ENCODE measurements at regions not wholly inside any gene's neighbourhood (a gene's known extent, or its start where the extent isn't known, plus 50 kb on each side); places are given as distances from the start of the nearest gene placed in this dataset.

- no peak overlapping the region for H3K4me3 Mint-ChIP-seq
- H3K27ac Mint-ChIP-seq: no peak overlapping the region
- no peaks in the 10 kb centered on the region for H3K27me3 Mint-ChIP-seq (ENCODE audit: low read depth)
- H3K9me3 Mint-ChIP-seq: peaks cover 17% of the 10 kb centered on the region
- H3K4me1 Mint-ChIP-seq (ENCODE audit: low read depth): no peaks in the 10 kb centered on the region
- no peaks in the 10 kb centered on the region for H3K36me3 Mint-ChIP-seq (ENCODE audit: low read depth)
These were observed 517.6 kb upstream of the ROBO1 start for GRCh38 chr3:80285388-80285787.

DNA sequence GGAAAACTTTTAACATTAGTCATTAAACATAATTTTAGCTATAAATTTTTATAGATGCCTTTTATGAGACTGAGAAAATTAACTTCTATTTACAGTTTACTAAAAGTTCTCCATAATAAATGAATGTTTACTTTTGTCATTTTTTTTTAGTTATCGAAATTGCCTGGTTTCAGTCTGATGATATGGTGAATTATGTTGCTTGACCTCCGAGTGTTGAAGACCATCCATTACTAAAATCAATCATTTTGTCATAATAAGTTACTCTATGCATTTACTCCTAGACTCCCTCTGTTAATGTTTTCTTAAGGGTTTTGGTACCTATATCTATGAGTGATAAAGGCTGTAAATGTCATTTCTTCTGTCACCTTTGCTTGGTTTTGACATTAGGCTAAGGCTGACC lies 516.0 kb upstream of the ROBO1 start:
- Mint-ChIP-seq H3K4me1 (ENCODE audit: low read depth) (no peaks in the 10 kb centered on the region), H3K27me3 (ENCODE audit: low read depth) (no peaks in the 10 kb centered on the region), H3K4me3 (no peak overlapping the region), H3K36me3 (ENCODE audit: low read depth) (no peaks in the 10 kb centered on the region), H3K27ac (no peak overlapping the region), H3K9me3 (peaks cover 20% of the 10 kb centered on the region)

GRCh38 chr3:80278056-80278455 lies 510.3 kb upstream of the ROBO1 start:
- Mint-ChIP-seq H3K27ac (no peak overlapping the region), H3K4me1 (ENCODE audit: low read depth) (no peaks in the 10 kb centered on the region), H3K27me3 (ENCODE audit: low read depth) (no peaks in the 10 kb centered on the region), H3K4me3 (no peak overlapping the region), H3K36me3 (ENCODE audit: low read depth) (no peaks in the 10 kb centered on the region), H3K9me3 (peaks cover 19% of the 10 kb centered on the region)

DNA sequence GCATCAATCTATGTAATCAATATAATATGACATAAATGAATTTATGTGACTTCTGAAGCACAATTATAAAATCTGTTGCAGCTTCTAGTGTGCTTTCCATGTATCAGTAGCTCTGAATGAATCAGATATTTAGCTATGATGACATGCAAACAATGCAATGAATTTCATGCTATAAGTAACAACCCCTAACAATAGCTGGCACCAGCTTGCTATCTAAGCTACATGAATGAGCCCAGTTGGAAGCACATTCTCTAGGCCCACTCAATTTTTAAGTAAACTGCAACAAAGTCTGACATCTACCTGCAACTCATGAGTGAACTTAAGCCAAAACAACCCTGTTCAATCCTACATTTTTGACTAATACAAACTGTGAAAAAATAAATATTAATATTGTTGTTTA lies 507.3 kb upstream of the ROBO1 start:
- Mint-ChIP-seq H3K9me3 (peaks cover 4% of the 10 kb centered on the region), H3K27ac (no peak overlapping the region), H3K36me3 (ENCODE audit: low read depth) (no peaks in the 10 kb centered on the region), H3K4me1 (ENCODE audit: low read depth) (no peaks in the 10 kb centered on the region), H3K4me3 (no peak overlapping the region), H3K27me3 (ENCODE audit: low read depth) (no peaks in the 10 kb centered on the region)

GRCh38 chr3:80263260-80263659 lies 495.5 kb upstream of the ROBO1 start:
- H3K4me1 Mint-ChIP-seq (ENCODE audit: low read depth): no peaks in the 10 kb centered on the region
- H3K36me3 Mint-ChIP-seq (ENCODE audit: low read depth): no peaks in the 10 kb centered on the region
- peaks cover 11% of the 10 kb centered on the region for H3K9me3 Mint-ChIP-seq
- no peak overlapping the region for H3K4me3 Mint-ChIP-seq
- H3K27ac Mint-ChIP-seq: no peak overlapping the region
- no peaks in the 10 kb centered on the region for H3K27me3 Mint-ChIP-seq (ENCODE audit: low read depth)

DNA sequence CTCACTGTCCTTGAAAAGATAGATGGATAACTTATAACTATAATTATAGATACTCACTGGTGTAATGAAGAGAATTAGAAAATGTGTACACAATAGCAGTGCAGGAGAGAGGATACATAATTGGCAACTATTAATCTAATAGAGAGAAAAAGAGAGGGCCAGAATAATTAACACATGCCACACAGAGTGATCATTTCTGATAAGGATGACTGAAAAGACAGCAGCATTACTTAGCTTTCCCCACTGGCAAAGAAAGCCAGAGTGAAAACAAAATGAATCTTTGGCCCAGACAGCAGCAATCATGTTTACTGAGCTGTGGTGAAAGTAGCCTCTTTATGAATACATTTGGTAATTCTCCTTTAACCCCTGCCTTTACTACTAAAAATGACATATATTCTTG lies 493.3 kb upstream of the ROBO1 start:
- no peaks in the 10 kb centered on the region for H3K27me3 Mint-ChIP-seq (ENCODE audit: low read depth)
- peaks cover 15% of the 10 kb centered on the region for H3K9me3 Mint-ChIP-seq
- H3K4me3 Mint-ChIP-seq: no peak overlapping the region
- no peaks in the 10 kb centered on the region for H3K36me3 Mint-ChIP-seq (ENCODE audit: low read depth)
- no peaks in the 10 kb centered on the region for H3K4me1 Mint-ChIP-seq (ENCODE audit: low read depth)
- no peak overlapping the region for H3K27ac Mint-ChIP-seq

GRCh38 chr3:80259736-80260135 lies 491.9 kb upstream of the ROBO1 start:
- no peak overlapping the region for H3K27ac Mint-ChIP-seq
- H3K4me3 Mint-ChIP-seq: no peak overlapping the region
- no peaks in the 10 kb centered on the region for H3K4me1 Mint-ChIP-seq (ENCODE audit: low read depth)
- H3K27me3 Mint-ChIP-seq (ENCODE audit: low read depth): no peaks in the 10 kb centered on the region
- H3K9me3 Mint-ChIP-seq: peaks cover 10% of the 10 kb centered on the region
- no peaks in the 10 kb centered on the region for H3K36me3 Mint-ChIP-seq (ENCODE audit: low read depth)

GRCh38 chr3:80252113-80252512 lies 484.3 kb upstream of the ROBO1 start:
- Mint-ChIP-seq H3K4me1 (ENCODE audit: low read depth) (no peaks in the 10 kb centered on the region), H3K27ac (no peak overlapping the region), H3K9me3 (peaks cover 31% of the 10 kb centered on the region), H3K27me3 (ENCODE audit: low read depth) (no peaks in the 10 kb centered on the region), H3K4me3 (no peak overlapping the region), H3K36me3 (ENCODE audit: low read depth) (no peaks in the 10 kb centered on the region)

DNA sequence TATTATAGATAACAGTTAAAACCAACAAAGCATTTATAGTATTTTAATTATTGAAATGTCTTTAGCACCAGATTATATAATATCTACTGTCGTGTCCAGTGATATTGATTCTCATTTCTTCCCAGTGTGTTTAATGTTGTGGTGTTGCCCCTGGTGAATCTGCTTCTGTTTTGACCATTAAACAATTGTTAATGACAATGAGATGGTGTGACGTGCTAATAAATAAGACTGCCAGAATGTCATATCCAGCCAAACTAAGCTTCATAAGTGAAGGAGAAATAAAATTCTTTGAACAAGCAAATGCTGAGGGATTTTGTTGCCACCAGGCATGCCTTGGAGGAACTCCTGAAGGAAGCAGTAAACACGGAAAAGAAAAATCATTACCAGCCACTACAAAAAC lies 480.0 kb upstream of the ROBO1 start:
- Mint-ChIP-seq H3K27me3 (ENCODE audit: low read depth) (no peaks in the 10 kb centered on the region), H3K9me3 (peaks cover 28% of the 10 kb centered on the region), H3K36me3 (ENCODE audit: low read depth) (no peaks in the 10 kb centered on the region), H3K27ac (no peak overlapping the region), H3K4me1 (ENCODE audit: low read depth) (no peaks in the 10 kb centered on the region), H3K4me3 (no peak overlapping the region)

DNA sequence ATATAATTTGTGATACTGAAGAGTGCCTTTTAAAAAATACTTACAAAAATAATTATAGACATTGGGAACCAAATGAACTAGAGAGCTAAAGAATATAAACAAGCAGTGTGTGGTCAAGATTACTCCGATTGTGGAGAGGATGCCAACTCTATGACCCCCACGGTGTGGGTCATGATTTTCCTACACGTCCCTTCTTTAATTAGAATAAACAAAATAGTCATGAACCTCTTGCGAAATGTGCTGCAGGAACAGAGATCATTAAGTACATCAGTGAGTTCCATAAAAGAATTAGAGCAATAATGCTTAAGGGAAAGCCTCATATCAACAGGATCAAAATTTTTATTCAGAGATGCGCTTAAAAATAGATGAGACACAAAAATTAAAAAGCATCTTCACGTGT lies 476.6 kb upstream of the ROBO1 start:
- H3K36me3 Mint-ChIP-seq (ENCODE audit: low read depth): no peaks in the 10 kb centered on the region
- no peaks in the 10 kb centered on the region for H3K27me3 Mint-ChIP-seq (ENCODE audit: low read depth)
- no peaks in the 10 kb centered on the region for H3K4me1 Mint-ChIP-seq (ENCODE audit: low read depth)
- no peak overlapping the region for H3K27ac Mint-ChIP-seq
- H3K4me3 Mint-ChIP-seq: no peak overlapping the region
- peaks cover 28% of the 10 kb centered on the region for H3K9me3 Mint-ChIP-seq

GRCh38 chr3:80241791-80242190 lies 474.0 kb upstream of the ROBO1 start:
- peaks cover 10% of the 10 kb centered on the region for H3K9me3 Mint-ChIP-seq
- no peak overlapping the region for H3K4me3 Mint-ChIP-seq
- no peaks in the 10 kb centered on the region for H3K36me3 Mint-ChIP-seq (ENCODE audit: low read depth)
- H3K27ac Mint-ChIP-seq: no peak overlapping the region
- no peaks in the 10 kb centered on the region for H3K4me1 Mint-ChIP-seq (ENCODE audit: low read depth)
- no peaks in the 10 kb centered on the region for H3K27me3 Mint-ChIP-seq (ENCODE audit: low read depth)

DNA sequence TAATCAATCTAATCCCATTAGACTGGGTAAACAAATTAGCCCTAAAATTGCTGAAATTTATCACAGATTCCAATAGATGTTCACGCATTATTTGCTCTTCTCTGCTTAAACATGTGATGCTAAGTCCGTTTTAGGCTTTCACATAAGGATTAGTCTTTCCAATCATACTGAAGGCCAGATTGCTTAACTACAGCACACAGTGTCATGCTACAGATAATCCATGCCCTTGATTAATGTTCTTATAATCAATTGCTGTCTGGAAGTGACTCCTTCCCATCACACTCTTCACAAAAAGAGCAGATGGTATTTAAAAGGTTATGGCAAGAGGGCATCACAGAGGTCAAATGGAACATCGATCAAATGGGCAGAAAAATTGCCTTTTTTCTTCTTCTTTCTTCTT lies 471.5 kb upstream of the ROBO1 start:
- H3K36me3 Mint-ChIP-seq (ENCODE audit: low read depth): no peaks in the 10 kb centered on the region
- peaks cover 15% of the 10 kb centered on the region for H3K9me3 Mint-ChIP-seq
- no peak overlapping the region for H3K4me3 Mint-ChIP-seq
- no peaks in the 10 kb centered on the region for H3K27me3 Mint-ChIP-seq (ENCODE audit: low read depth)
- no peaks in the 10 kb centered on the region for H3K4me1 Mint-ChIP-seq (ENCODE audit: low read depth)
- no peak overlapping the region for H3K27ac Mint-ChIP-seq

- Mint-ChIP-seq H3K4me3 (no peak overlapping the region), H3K4me1 (ENCODE audit: low read depth) (no peaks in the 10 kb centered on the region), H3K27ac (no peak overlapping the region), H3K27me3 (ENCODE audit: low read depth) (no peaks in the 10 kb centered on the region), H3K9me3 (peaks cover 15% of the 10 kb centered on the region), H3K36me3 (ENCODE audit: low read depth) (no peaks in the 10 kb centered on the region)
These were observed 470.8 kb upstream of the ROBO1 start for GRCh38 chr3:80238606-80239005.

GRCh38 chr3:80238152-80238551 lies 470.4 kb upstream of the ROBO1 start:
- H3K27me3 Mint-ChIP-seq (ENCODE audit: low read depth): no peaks in the 10 kb centered on the region
- no peaks in the 10 kb centered on the region for H3K36me3 Mint-ChIP-seq (ENCODE audit: low read depth)
- H3K4me3 Mint-ChIP-seq: no peak overlapping the region
- H3K27ac Mint-ChIP-seq: no peak overlapping the region
- peaks cover 15% of the 10 kb centered on the region for H3K9me3 Mint-ChIP-seq
- H3K4me1 Mint-ChIP-seq (ENCODE audit: low read depth): no peaks in the 10 kb centered on the region

DNA sequence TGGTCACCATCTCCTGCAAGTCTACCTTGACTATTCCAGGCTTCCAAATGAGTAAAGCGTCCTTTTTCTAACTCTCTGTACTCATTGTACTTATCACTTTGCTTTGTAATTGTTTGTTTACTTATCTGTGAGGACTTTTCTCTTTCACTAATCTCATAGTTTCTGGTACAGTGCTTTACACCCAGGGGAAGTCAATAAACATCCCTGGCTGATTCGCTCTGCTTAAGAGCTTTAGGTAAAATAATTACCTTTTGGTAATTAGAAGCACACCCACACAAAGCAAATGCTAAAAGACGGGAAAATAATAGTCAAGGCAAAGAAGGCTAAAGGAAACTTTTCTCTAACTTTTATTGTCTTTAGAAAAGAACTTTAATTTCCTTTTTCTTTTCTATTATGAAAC lies 466.9 kb upstream of the ROBO1 start:
- no peaks in the 10 kb centered on the region for H3K36me3 Mint-ChIP-seq (ENCODE audit: low read depth)
- H3K27ac Mint-ChIP-seq: no peak overlapping the region
- H3K27me3 Mint-ChIP-seq (ENCODE audit: low read depth): no peaks in the 10 kb centered on the region
- H3K4me1 Mint-ChIP-seq (ENCODE audit: low read depth): no peaks in the 10 kb centered on the region
- H3K4me3 Mint-ChIP-seq: no peak overlapping the region
- peaks cover 8% of the 10 kb centered on the region for H3K9me3 Mint-ChIP-seq

DNA sequence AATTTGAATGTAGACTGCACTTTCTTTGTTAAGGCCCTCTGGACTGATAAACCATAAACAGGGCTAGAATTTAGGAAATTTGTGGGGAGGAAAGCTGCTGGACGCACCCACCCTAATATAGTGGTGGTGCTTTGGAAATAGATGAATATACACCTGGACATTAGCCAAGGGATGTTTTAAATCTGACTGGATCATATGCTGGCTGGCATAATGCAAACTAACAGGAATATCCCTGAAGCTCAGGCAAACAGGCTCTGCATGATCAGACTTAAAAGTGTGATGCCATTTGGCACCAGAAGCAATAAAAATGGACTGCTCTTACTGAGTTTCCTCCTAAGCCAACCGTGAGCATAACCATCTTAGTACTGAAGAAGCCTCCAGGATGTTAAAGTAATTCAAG lies 465.8 kb upstream of the ROBO1 start:
- H3K4me1 Mint-ChIP-seq (ENCODE audit: low read depth): no peaks in the 10 kb centered on the region
- no peaks in the 10 kb centered on the region for H3K27me3 Mint-ChIP-seq (ENCODE audit: low read depth)
- H3K36me3 Mint-ChIP-seq (ENCODE audit: low read depth): no peaks in the 10 kb centered on the region
- peaks cover 8% of the 10 kb centered on the region for H3K9me3 Mint-ChIP-seq
- no peak overlapping the region for H3K4me3 Mint-ChIP-seq
- no peak overlapping the region for H3K27ac Mint-ChIP-seq
